Liver (tissue), 8 donors: ENCODE measurements at regions not wholly inside any gene's neighbourhood (a gene's known extent, or its start where the extent isn't known, plus 50 kb on each side); places are given as distances from the start of the nearest gene placed in this dataset.
"Not testable (repeated sequence)": the region's sequence is repeated elsewhere in the genome, so short reads cannot be mapped to it uniquely, and the experiment has no call there.

ENCODE experiments used
- DNase-seq: peaks from one replicate; pipeline ENCODE4 v3.0.0-alpha.2; 2017; ENCODE audit warnings: low spot score
- H3K27ac ChIP-seq, 2 donors: one replicate each; pipeline ENCODE4 v1.7.0; 2013; ENCODE audit warnings: inconsistent platforms in 2 of 2, low read length in 2 of 2, control low read depth in 1 of 2, low read depth in 1 of 2, mild to moderate bottlenecking in 1 of 2
- H3K27me3 ChIP-seq, 4 donors: one replicate each; pipeline versions ENCODE4 v1.6.1 to v1.7.0; 2013; ENCODE audit warnings: low read length in 3 of 4, inconsistent platforms in 1 of 4, mild to moderate bottlenecking in 1 of 4, moderate library complexity in 1 of 4; ENCODE audit not compliant: control insufficient read depth in 4 of 4, insufficient read depth in 4 of 4
- H3K36me3 ChIP-seq, 4 donors: one replicate each; pipeline versions ENCODE4 v1.6.1 to v1.7.0; 2013; ENCODE audit warnings: low read length in 3 of 4, mild to moderate bottlenecking in 3 of 4, low read depth in 1 of 4, moderate library complexity in 1 of 4; ENCODE audit not compliant: control insufficient read depth in 4 of 4, insufficient read depth in 3 of 4
- H3K4me1 ChIP-seq, 4 donors: one replicate each; pipeline versions ENCODE4 v1.6.1 to v1.7.0; 2013; ENCODE audit warnings: low read length in 3 of 4, mild to moderate bottlenecking in 3 of 4, moderate library complexity in 1 of 4; ENCODE audit not compliant: control insufficient read depth in 4 of 4, insufficient read depth in 4 of 4
- H3K4me3 ChIP-seq, 3 donors: one replicate each; pipeline versions ENCODE4 v1.6.1 to v1.7.0; 2013; ENCODE audit warnings: low read length in 3 of 3, control low read depth in 1 of 3, low read depth in 1 of 3, mild to moderate bottlenecking in 1 of 3
- H3K9ac ChIP-seq, 2 donors: one replicate each; pipeline ENCODE4 v1.7.0; 2013; ENCODE audit warnings: low read length in 2 of 2, mild to moderate bottlenecking in 2 of 2, moderate library complexity in 2 of 2, control low read depth in 1 of 2, low read depth in 1 of 2
- H3K9me3 ChIP-seq, 4 donors: one replicate each; pipeline versions ENCODE4 v1.6.1 to v1.7.0; 2013; ENCODE audit warnings: low read length in 3 of 4; ENCODE audit not compliant: control insufficient read depth in 4 of 4
- CTCF ChIP-seq: fragments of 150-350 bp; IDR thresholded peaks from 2 replicates; pipeline ENCODE4 v1.5.1; 2017; ENCODE audit warnings: improper control_type of control experiment, low read depth, low read length; ENCODE audit not compliant: missing input control
- EGR1 ChIP-seq, 2 donors: IDR thresholded peaks; 2 replicates each; pipeline ENCODE4 v1.6.1; 2016 to 2018; ENCODE audit warnings: antibody characterized with exemption in 2 of 2, low read depth in 2 of 2
- FOXA1 ChIP-seq: IDR thresholded peaks from 2 replicates; pipeline ENCODE4 v1.6.1; 2016; ENCODE audit warnings: antibody characterized with exemption
- FOXA2 ChIP-seq: IDR thresholded peaks from 2 replicates; pipeline ENCODE4 v1.6.1; 2016; ENCODE audit warnings: antibody characterized with exemption
- GABPA ChIP-seq, 2 donors: IDR thresholded peaks in 1 of 2; conservative IDR thresholded peaks in 1 of 2; 2 replicates each; pipeline ENCODE4 v1.6.1; 2016; ENCODE audit warnings: antibody characterized with exemption in 2 of 2, mild to moderate bottlenecking in 1 of 2, moderate library complexity in 1 of 2
- HNF4A ChIP-seq, 2 donors: conservative IDR thresholded peaks; 2 replicates each; pipeline ENCODE4 v1.6.1; 2016; ENCODE audit warnings: antibody characterized with exemption in 2 of 2, mild to moderate bottlenecking in 2 of 2
- JUND ChIP-seq, 2 donors: IDR thresholded peaks; 2 replicates each; pipeline ENCODE4 v1.6.1; 2016; ENCODE audit warnings: antibody characterized with exemption in 2 of 2
- MAX ChIP-seq: IDR thresholded peaks from 2 replicates; pipeline ENCODE4 v1.6.1; 2016; ENCODE audit warnings: antibody characterized with exemption
- NR2F2 ChIP-seq: IDR thresholded peaks from 2 replicates; pipeline ENCODE4 v1.6.1; 2016; ENCODE audit warnings: antibody characterized with exemption
- RAD21 ChIP-seq, 2 donors: IDR thresholded peaks; 2 replicates each; pipeline ENCODE4 v1.6.1; 2016; ENCODE audit warnings: antibody characterized with exemption in 2 of 2, mild to moderate bottlenecking in 2 of 2
- REST ChIP-seq: IDR thresholded peaks from 2 replicates; pipeline ENCODE4 v1.6.1; 2016; ENCODE audit warnings: antibody characterized with exemption, mild to moderate bottlenecking
- RXRA ChIP-seq, 2 donors: IDR thresholded peaks; 2 replicates each; pipeline ENCODE4 v1.6.1; 2017 to 2018; ENCODE audit warnings: antibody characterized with exemption in 2 of 2, mild to moderate bottlenecking in 1 of 2
- SP1 ChIP-seq: IDR thresholded peaks from 2 replicates; pipeline ENCODE4 v1.6.1; 2018; ENCODE audit warnings: antibody characterized with exemption, mild to moderate bottlenecking
- TAF1 ChIP-seq: conservative IDR thresholded peaks from 2 replicates; pipeline ENCODE4 v1.6.1; 2016; ENCODE audit warnings: antibody characterized with exemption, mild to moderate bottlenecking
- ZBTB33 ChIP-seq: IDR thresholded peaks from 2 replicates; pipeline ENCODE4 v1.6.1; 2016; ENCODE audit warnings: antibody characterized with exemption
- WGBS: extraction: QIAGEN DNeasy Blood & Tissue Kit; methylation state at CpG from one replicate; pipeline ENCODE4 v1.1.7; 2013; 5-methylcytosine and 5-hydroxymethylcytosine counted together
- donor health status: healthy.
- donor health status: healthy.
- donor health status: healthy.
- donor health status: healthy.
- donor health status: healthy.

- Histone ChIP-seq H3K9ac (no peak overlapping the region), H3K4me1 (no peaks in the 10 kb centered on the region), H3K4me3 (no peak overlapping the region), H3K36me3 (no peaks in the 10 kb centered on the region), H3K9me3 (no peaks in the 10 kb centered on the region), H3K27me3 (peaks cover 0 to 4% (median 0%) of the 10 kb centered on the region in 4 donors), H3K27ac (peak overlapping the region in 1 of 2 donors; percentile 22)
- no peak for DNase-seq
- TF ChIP-seq GABPA (IDR thresholded peaks at IDR 0.05 in 1 of 2, conservative IDR thresholded peaks at IDR 0.05 in 1 of 2): no peak
- TF ChIP-seq EGR1 (IDR thresholded peaks at IDR 0.05; ENCODE audit: low read depth in 2 of 2): no peak
- TF ChIP-seq REST: no peak
- no peak for TF ChIP-seq MAX
- no peak for TF ChIP-seq SP1
- no peak for TF ChIP-seq FOXA1
- no peak for TF ChIP-seq HNF4A (conservative IDR thresholded peaks at IDR 0.05)
- TF ChIP-seq FOXA2: no peak
- no peak for TF ChIP-seq NR2F2
- no peak for TF ChIP-seq ZBTB33
- TF ChIP-seq TAF1: no peak
- 80% methylated on average over 7 of the region's 7 CpGs for WGBS
Measured at GRCh38 chr6:4359108-4359730, 223.8 kb upstream of the ECI2 start.

GRCh38 chr6:4358414-4359107 lies 223.2 kb upstream of the ECI2 start:
- H3K27me3 ChIP-seq: peaks cover 0 to 4% (median 0%) of the 10 kb centered on the region in 4 donors
- H3K27ac ChIP-seq: no peak overlapping the region
- no peak for DNase-seq
- no peaks in the 10 kb centered on the region for H3K4me1 ChIP-seq
- TF ChIP-seq GABPA (IDR thresholded peaks at IDR 0.05 in 1 of 2, conservative IDR thresholded peaks at IDR 0.05 in 1 of 2) (no peak), SP1 (peak; percentile 12), RAD21 (IDR thresholded peaks at IDR 0.05) (no peak), CTCF (no peak), RXRA (IDR thresholded peaks at IDR 0.05) (peak in 1 of 2 donors; percentile 26), JUND (IDR thresholded peaks at IDR 0.05) (peak; percentile 47 to 64)
- H3K9me3 ChIP-seq: no peaks in the 10 kb centered on the region
- no peak overlapping the region for H3K9ac ChIP-seq
- no peak overlapping the region for H3K4me3 ChIP-seq
- 59% methylated on average over 13 of the region's 13 CpGs for WGBS
- H3K36me3 ChIP-seq: no peaks in the 10 kb centered on the region

GRCh38 chr6:4357660-4358152 lies 222.3 kb upstream of the ECI2 start:
- not testable (repeated sequence) for H3K4me3 ChIP-seq, H3K9ac ChIP-seq, DNase-seq, H3K4me1 ChIP-seq, H3K27me3 ChIP-seq, H3K27ac ChIP-seq, H3K36me3 ChIP-seq, H3K9me3 ChIP-seq
- 76% methylated on average over 3 of the region's 3 CpGs for WGBS
